OCI-LY1 (cell line): ENCODE measurements at regions not wholly inside any gene's neighbourhood (a gene's known extent, or its start where the extent isn't known, plus 50 kb on each side); places are given as distances from the start of the nearest gene placed in this dataset.

Experiments used
- H2AFZ ChIP-seq: fragments of 200-600 bp; sonication (generic), shearing (Covaris generic); 2 replicates; pipeline ENCODE4 v1.6.0; 2014; ENCODE audit warnings: antibody characterized with exemption, mild to moderate bottlenecking, low read length
- H3F3A ChIP-seq: fragments of 200-600 bp; sonication (generic), shearing (Covaris generic); 2 replicates; pipeline ENCODE4 v1.6.0; 2014; ENCODE audit warnings: mild to moderate bottlenecking, antibody characterized with exemption, low read length, moderate library complexity; ENCODE audit not compliant: insufficient read depth
- H3K27ac ChIP-seq: fragments of 200-600 bp; sonication (generic); 2 replicates; pipeline ENCODE4 v1.5.1; 2014; ENCODE audit warnings: low read length, mixed run types, mild to moderate bottlenecking, low read depth; ENCODE audit not compliant: poor library complexity, severe bottlenecking
- H3K27me3 ChIP-seq: fragments of 200-600 bp; sonication (generic); 2 replicates; pipeline ENCODE4 v1.6.0; 2014; ENCODE audit warnings: antibody characterized with exemption, mild to moderate bottlenecking, low read length, moderate library complexity; ENCODE audit not compliant: insufficient read depth
- H3K36me3 ChIP-seq: fragments of 200-600 bp; sonication (generic); 2 replicates; pipeline ENCODE4 v1.6.1; 2014; ENCODE audit warnings: mild to moderate bottlenecking, antibody characterized with exemption, low read length, moderate library complexity, mixed read lengths; ENCODE audit not compliant: insufficient read depth
- H3K4me1 ChIP-seq: fragments of 200-600 bp; sonication (generic); 2 replicates; pipeline ENCODE4 v1.5.1; 2014; ENCODE audit warnings: mild to moderate bottlenecking, low read length, moderate library complexity; ENCODE audit not compliant: insufficient read depth, severe bottlenecking
- H3K4me2 ChIP-seq: fragments of 200-600 bp; sonication (generic), shearing (Covaris generic); 2 replicates; pipeline ENCODE4 v1.6.1; 2014; ENCODE audit warnings: low read length
- H3K4me3 ChIP-seq: fragments of 200-600 bp; sonication (generic); 2 replicates; pipeline ENCODE4 v1.5.1; 2014; ENCODE audit warnings: low read length, low read depth, mild to moderate bottlenecking, mixed read lengths; ENCODE audit not compliant: poor library complexity, severe bottlenecking
- H3K79me2 ChIP-seq: fragments of 200-600 bp; shearing (Covaris generic); 2 replicates; pipeline ENCODE4 v1.6.1; 2016; ENCODE audit warnings: mixed run types, low read length, mixed read lengths; ENCODE audit not compliant: insufficient read depth
- H3K9ac ChIP-seq: fragments of 200-600 bp; sonication (generic), shearing (Covaris generic); 2 replicates; pipeline ENCODE4 v1.6.1; 2014; ENCODE audit warnings: mild to moderate bottlenecking, low read length, mixed read lengths
- H3K9me2 ChIP-seq: fragments of 200-600 bp; sonication (generic), shearing (Covaris generic); 2 replicates; pipeline ENCODE4 v1.6.1; 2014; ENCODE audit warnings: low read depth, mild to moderate bottlenecking, low read length, mixed read lengths
- H3K9me3 ChIP-seq: fragments of 200-600 bp; shearing (Covaris generic); 2 replicates; pipeline ENCODE4 v1.6.1; 2014; ENCODE audit warnings: low read length, mixed read lengths
- H4K20me1 ChIP-seq: fragments of 200-600 bp; sonication (generic), shearing (Covaris generic); 2 replicates; pipeline ENCODE4 v1.6.0; 2016; ENCODE audit warnings: mild to moderate bottlenecking, low read length; ENCODE audit not compliant: insufficient read depth
- EZH2 ChIP-seq: fragments of 200-600 bp; sonication (generic), shearing (Covaris generic); IDR thresholded peaks from 2 replicates; pipeline ENCODE4 v1.8.0; 2017; ENCODE audit warnings: borderline replicate concordance, mixed run types, mild to moderate bottlenecking, antibody characterized with exemption, low read length, moderate library complexity, mixed read lengths
- TF ChIP-seq, protein P1 (sequence below): fragments of 200-600 bp; sonication (generic), shearing (Covaris generic); IDR thresholded peaks from 2 replicates; pipeline ENCODE4 v1.5.1; 2017; ENCODE audit warnings: mild to moderate bottlenecking, antibody characterized with exemption, low read length, moderate library complexity, mixed read lengths

DNA sequence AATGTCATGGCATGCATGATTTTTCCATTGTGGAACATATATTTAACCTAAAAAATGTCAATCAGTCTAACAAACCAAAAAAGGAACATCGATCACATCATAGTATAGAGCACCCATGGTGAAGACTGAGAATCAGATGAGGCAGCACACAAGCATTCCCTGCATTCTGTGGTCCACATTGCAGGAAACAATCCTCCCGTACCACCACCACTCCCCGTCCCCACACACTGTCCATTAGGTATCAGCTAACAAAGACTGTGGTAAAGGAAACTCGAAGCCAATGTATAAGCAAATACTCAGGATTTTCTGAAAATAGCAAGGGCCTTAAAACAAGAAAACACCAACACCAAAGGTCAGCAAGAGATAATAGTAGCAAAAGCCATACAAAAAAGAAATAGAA, 1104.4 kb upstream of the SEMA6A start:
- H3K4me2 ChIP-seq: no peak overlapping the region
- H4K20me1 ChIP-seq: no peaks in the 10 kb centered on the region
- no peaks in the 10 kb centered on the region for H3K4me1 ChIP-seq
- no peaks in the 10 kb centered on the region for H3K79me2 ChIP-seq
- H3K9ac ChIP-seq: no peak overlapping the region
- H3K27me3 ChIP-seq: no peaks in the 10 kb centered on the region
- no peak for TF ChIP-seq EZH2
- TF ChIP-seq, protein P1, sequence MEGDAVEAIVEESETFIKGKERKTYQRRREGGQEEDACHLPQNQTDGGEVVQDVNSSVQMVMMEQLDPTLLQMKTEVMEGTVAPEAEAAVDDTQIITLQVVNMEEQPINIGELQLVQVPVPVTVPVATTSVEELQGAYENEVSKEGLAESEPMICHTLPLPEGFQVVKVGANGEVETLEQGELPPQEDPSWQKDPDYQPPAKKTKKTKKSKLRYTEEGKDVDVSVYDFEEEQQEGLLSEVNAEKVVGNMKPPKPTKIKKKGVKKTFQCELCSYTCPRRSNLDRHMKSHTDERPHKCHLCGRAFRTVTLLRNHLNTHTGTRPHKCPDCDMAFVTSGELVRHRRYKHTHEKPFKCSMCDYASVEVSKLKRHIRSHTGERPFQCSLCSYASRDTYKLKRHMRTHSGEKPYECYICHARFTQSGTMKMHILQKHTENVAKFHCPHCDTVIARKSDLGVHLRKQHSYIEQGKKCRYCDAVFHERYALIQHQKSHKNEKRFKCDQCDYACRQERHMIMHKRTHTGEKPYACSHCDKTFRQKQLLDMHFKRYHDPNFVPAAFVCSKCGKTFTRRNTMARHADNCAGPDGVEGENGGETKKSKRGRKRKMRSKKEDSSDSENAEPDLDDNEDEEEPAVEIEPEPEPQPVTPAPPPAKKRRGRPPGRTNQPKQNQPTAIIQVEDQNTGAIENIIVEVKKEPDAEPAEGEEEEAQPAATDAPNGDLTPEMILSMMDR: no peak
- H3K9me3 ChIP-seq: no peaks in the 10 kb centered on the region
- no peak overlapping the region for H2AFZ ChIP-seq
- no peaks in the 10 kb centered on the region for H3K36me3 ChIP-seq
- H3K27ac ChIP-seq: no peak overlapping the region
- H3K9me2 ChIP-seq: no peaks in the 10 kb centered on the region
- H3K4me3 ChIP-seq: no peak overlapping the region
- no peaks in the 10 kb centered on the region for H3F3A ChIP-seq

DNA sequence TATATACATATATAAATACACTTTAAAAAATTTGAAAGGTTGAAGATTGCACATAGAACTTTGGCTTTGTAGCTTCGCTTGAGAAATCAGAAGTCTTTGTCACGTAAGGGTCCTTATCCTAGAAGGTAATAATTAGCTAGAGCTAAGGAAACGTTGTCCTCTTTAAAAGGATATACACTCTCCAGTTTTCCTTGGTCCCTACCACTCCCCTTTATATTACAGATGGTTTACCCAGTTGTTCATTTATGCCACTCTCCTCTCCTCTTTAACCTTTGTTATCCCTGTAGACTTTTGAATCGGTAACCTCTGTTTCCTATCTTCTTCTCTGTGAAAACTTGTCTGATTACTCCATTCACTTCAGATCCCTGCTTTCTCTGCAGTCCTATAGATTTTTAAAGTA, 1101.0 kb upstream of the SEMA6A start:
- no peak overlapping the region for H3K9ac ChIP-seq
- no peaks in the 10 kb centered on the region for H3K4me1 ChIP-seq

DNA sequence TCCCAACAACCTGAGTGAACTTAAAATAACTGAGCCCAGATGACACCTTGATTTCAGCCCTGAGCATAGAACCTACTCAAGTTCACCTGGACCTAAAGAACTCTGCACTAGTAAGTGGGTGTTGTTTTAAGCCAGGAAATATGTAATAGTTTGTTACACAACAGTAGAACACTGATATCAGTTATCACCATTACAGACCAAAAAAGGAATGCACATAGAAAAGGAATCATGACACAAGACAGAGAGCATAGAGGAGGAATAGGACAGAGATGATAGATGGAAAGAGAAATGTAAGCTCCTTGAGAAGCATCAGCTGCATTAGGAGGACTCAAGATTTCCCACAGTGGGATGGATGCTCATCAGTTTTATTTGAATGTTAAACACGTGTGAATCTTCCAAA, 1096.9 kb upstream of the SEMA6A start:
- TF ChIP-seq, protein P1: no peak
- TF ChIP-seq EZH2: no peak
- H2AFZ ChIP-seq: no peak overlapping the region
- H3K9me2 ChIP-seq: no peaks in the 10 kb centered on the region

More for the DNA sequence above, 1101.0 kb upstream of the SEMA6A start:
- H3K27ac ChIP-seq: no peak overlapping the region
- no peaks in the 10 kb centered on the region for H3K36me3 ChIP-seq
- no peak overlapping the region for H3K4me2 ChIP-seq
- H4K20me1 ChIP-seq: no peaks in the 10 kb centered on the region
- H3K9me3 ChIP-seq: no peaks in the 10 kb centered on the region
- H3K9me2 ChIP-seq: no peaks in the 10 kb centered on the region
- H2AFZ ChIP-seq: no peak overlapping the region
- TF ChIP-seq, protein P1: no peak
- no peak for TF ChIP-seq EZH2
- no peaks in the 10 kb centered on the region for H3K27me3 ChIP-seq
- H3K4me3 ChIP-seq: no peak overlapping the region
- H3F3A ChIP-seq: no peaks in the 10 kb centered on the region
- H3K79me2 ChIP-seq: no peaks in the 10 kb centered on the region

More for the DNA sequence above, 1096.9 kb upstream of the SEMA6A start:
- Histone ChIP-seq H3F3A (no peaks in the 10 kb centered on the region), H3K4me1 (no peaks in the 10 kb centered on the region), H3K27ac (no peak overlapping the region), H3K27me3 (no peaks in the 10 kb centered on the region), H4K20me1 (no peaks in the 10 kb centered on the region), H3K36me3 (no peaks in the 10 kb centered on the region), H3K4me3 (no peak overlapping the region), H3K4me2 (no peak overlapping the region), H3K79me2 (no peaks in the 10 kb centered on the region), H3K9me3 (no peaks in the 10 kb centered on the region), H3K9ac (no peak overlapping the region)
